ENCODE measurements at regions not wholly inside any gene's neighbourhood (a gene's known extent, or its start where the extent isn't known, plus 50 kb on each side); places are given as distances from the start of the nearest gene placed in this dataset.
"Not testable (repeated sequence)": the region's sequence is repeated elsewhere in the genome, so short reads cannot be mapped to it uniquely, and the experiment has no call there.

DNA sequence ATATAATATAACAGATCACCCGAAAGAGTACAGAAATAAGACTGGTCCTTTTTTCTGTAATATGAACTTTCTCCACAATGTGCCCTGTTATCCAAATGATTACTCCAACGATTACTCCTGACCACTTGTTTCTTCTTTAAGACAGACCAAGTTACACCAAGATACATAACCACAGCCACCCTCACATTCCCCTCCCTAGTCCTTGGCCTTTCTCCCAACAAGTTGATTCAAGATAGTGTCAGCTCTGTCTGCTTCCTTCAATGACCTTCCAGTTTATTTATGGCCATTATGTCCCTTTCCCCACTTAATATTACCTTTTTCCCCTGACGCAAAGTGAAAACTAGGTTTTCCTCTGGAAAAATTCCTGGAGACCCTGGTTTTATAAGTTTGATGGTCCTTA is 397.2 kb downstream of the FAM47B start:
- Histone ChIP-seq H3K4me1 (ENCODE audit: control insufficient read depth, low read depth, low read length) (no peaks in the 10 kb centered on the region), H3K4me3 (ENCODE audit: low read length) (no peak overlapping the region), H3K9me3 (ENCODE audit: control insufficient read depth, low read depth, low read length) (peaks cover 18% of the 10 kb centered on the region), H3K27me3 (ENCODE audit: control insufficient read depth, insufficient read depth, low read length) (no peaks in the 10 kb centered on the region), H3K27ac (ENCODE audit: low read length) (no peak overlapping the region), H3K9ac (ENCODE audit: low read length) (no peak overlapping the region), H3K36me3 (ENCODE audit: control insufficient read depth, low read depth, low read length) (no peaks in the 10 kb centered on the region)

DNA sequence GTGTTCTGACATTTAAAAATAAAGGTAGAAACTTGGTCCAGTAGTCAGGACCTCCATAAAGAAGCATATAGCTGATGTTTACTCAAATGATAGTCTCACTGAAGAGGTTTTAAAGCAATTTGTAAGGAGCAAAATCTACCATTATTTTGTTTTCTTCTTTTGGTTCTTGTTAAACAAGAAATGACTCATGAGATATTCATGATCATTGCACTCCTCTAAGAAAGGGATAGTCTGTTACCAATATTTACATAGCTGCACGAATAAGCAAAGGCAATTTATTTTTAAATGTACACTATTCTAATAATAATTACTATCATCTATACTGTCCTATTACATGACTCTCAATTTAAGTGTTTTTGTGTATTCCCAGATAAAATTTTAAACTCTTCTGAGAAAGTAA is 397.9 kb downstream of the FAM47B start:
- Histone ChIP-seq H3K36me3 (ENCODE audit: control insufficient read depth, low read depth, low read length) (no peaks in the 10 kb centered on the region), H3K9me3 (ENCODE audit: control insufficient read depth, low read depth, low read length) (peaks cover 18% of the 10 kb centered on the region), H3K4me1 (ENCODE audit: control insufficient read depth, low read depth, low read length) (no peaks in the 10 kb centered on the region), H3K9ac (ENCODE audit: low read length) (no peak overlapping the region), H3K4me3 (ENCODE audit: low read length) (no peak overlapping the region), H3K27me3 (ENCODE audit: control insufficient read depth, insufficient read depth, low read length) (no peaks in the 10 kb centered on the region), H3K27ac (ENCODE audit: low read length) (no peak overlapping the region)

DNA sequence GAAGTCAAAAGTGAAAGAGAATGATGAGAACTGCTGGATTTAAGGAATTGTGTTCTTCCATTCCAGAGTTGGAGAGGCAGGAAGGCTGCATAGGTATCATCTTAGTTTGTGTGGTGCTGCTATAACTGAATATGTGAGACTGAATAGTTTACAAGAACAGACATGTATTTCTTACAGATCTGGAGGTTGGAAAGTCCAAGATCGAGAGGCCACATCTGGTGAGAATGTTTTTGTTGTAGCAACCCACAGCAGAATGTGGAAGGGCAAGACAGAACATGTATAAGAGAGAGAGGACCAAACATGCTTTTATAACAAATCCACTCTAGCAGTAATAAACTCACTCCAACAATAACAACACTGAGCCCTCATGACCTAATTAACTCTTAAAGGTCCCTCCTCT is 408.6 kb downstream of the FAM47B start:
- Histone ChIP-seq H3K4me3 (ENCODE audit: low read length) (no peak overlapping the region), H3K36me3 (ENCODE audit: control insufficient read depth, low read depth, low read length) (no peaks in the 10 kb centered on the region), H3K27ac (ENCODE audit: low read length) (no peak overlapping the region), H3K9ac (ENCODE audit: low read length) (no peak overlapping the region), H3K4me1 (ENCODE audit: control insufficient read depth, low read depth, low read length) (no peaks in the 10 kb centered on the region), H3K27me3 (ENCODE audit: control insufficient read depth, insufficient read depth, low read length) (no peaks in the 10 kb centered on the region), H3K9me3 (ENCODE audit: control insufficient read depth, low read depth, low read length) (peaks cover 9% of the 10 kb centered on the region)

DNA sequence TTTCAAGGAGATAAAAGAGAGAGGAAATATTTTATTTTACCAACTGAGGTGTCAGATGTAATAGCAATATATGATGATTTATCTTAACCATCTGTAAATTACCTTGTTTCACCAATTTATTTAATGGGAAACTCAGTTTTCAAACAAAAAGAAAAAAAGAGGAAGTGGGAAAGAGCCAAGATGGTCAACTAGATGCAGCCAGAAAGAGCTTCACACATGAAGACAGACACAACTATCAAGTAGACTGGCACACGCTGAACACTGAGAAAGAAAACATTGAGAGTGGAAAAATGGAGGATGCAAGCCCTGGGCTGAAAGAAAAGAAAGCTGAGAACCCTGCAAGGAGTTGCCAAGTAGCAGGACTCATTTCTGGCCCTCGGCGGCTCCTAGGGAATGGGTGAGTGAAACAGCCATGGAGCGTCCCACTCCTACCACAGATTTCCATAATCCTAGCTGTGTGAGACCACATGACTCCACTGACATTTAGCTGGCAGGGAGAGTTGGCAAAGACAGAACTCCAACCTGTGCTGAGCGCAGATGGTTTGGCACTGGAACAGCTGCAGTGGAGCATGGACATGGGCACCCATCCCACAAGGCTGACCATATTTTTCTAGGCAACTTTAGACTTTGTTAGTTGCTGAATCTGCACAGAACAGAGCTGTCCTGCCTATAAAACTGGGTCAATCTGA is 409.3 kb downstream of the FAM47B start:
- no peaks in the 10 kb centered on the region for H3K4me1 ChIP-seq (ENCODE audit: control insufficient read depth, low read depth, low read length)
- no peak overlapping the region for H3K27ac ChIP-seq (ENCODE audit: low read length)
- no peaks in the 10 kb centered on the region for H3K36me3 ChIP-seq (ENCODE audit: control insufficient read depth, low read depth, low read length)
- H3K9me3 ChIP-seq (ENCODE audit: control insufficient read depth, low read depth, low read length): peaks cover 6% of the 10 kb centered on the region
- no peak overlapping the region for H3K4me3 ChIP-seq (ENCODE audit: low read length)
- no peak overlapping the region for H3K9ac ChIP-seq (ENCODE audit: low read length)
- no peaks in the 10 kb centered on the region for H3K27me3 ChIP-seq (ENCODE audit: control insufficient read depth, insufficient read depth, low read length)

DNA sequence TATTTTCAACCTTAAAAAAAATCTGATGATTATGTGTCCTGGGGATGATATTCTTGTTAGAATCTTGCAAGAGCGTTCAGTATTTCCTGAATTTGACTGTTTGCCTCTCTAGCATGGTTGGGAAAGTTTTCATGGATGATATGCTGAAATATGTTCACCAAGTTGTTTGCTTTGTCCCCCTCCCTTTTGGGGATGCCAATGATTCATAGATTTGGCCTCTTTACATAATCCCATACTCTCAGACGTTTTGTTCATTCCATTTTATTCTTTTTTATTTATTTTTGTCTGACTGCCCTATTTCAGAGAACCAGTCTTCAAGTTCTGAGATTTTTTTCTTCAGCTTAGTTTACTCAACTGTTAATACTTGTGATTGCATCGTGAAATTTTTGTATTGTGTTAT is 415.1 kb downstream of the FAM47B start:
- Histone ChIP-seq H3K36me3 (ENCODE audit: control insufficient read depth, low read depth, low read length) (no peaks in the 10 kb centered on the region), H3K27ac (ENCODE audit: low read length) (no peak overlapping the region), H3K9ac (ENCODE audit: low read length) (no peak overlapping the region), H3K4me3 (ENCODE audit: low read length) (no peak overlapping the region), H3K9me3 (ENCODE audit: control insufficient read depth, low read depth, low read length) (peaks cover 6% of the 10 kb centered on the region), H3K27me3 (ENCODE audit: control insufficient read depth, insufficient read depth, low read length) (no peaks in the 10 kb centered on the region), H3K4me1 (ENCODE audit: control insufficient read depth, low read depth, low read length) (no peaks in the 10 kb centered on the region)

DNA sequence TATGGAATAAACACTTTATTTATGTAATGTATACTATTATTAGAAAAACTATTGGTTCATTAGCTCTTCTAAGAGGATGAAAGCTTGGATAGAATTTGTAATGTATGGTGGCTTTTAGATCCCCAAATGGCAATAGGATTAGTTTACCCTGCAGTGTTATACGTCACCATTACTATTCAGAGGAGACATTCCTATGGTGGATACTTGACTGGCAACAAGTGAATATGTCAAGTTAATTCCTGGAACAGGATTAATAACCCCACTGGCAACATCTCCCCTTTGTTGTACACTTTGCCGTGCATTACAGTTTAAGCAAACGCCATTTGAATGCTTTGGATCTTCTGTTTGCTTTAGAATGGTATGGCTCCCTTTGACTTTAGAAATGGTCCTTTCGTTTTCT is 420.3 kb downstream of the FAM47B start:
- Histone ChIP-seq H3K9ac (ENCODE audit: low read length) (no peak overlapping the region), H3K9me3 (ENCODE audit: control insufficient read depth, low read depth, low read length) (peaks cover 5% of the 10 kb centered on the region), H3K36me3 (ENCODE audit: control insufficient read depth, low read depth, low read length) (no peaks in the 10 kb centered on the region), H3K4me3 (ENCODE audit: low read length) (no peak overlapping the region), H3K27ac (ENCODE audit: low read length) (no peak overlapping the region), H3K27me3 (ENCODE audit: control insufficient read depth, insufficient read depth, low read length) (no peaks in the 10 kb centered on the region), H3K4me1 (ENCODE audit: control insufficient read depth, low read depth, low read length) (no peaks in the 10 kb centered on the region)

DNA sequence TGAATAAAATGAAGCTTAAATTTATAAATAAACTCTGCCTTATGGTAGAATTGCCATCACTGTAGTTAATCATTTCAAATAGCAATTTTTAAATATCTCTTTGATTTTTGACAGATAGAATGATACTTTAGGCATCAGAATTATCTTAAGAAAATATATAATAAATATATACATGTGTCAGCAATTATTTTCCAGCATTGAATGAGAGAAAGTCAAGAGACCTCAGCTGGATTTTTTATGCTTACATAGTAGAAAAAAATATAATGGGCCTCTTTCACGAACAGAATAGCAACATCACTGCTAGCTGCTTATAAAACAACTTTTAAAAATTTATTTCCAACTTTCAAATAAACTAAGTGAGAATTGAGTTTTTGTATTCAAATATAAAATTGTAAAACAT is 424.0 kb upstream of the MAGEB16 start:
- peaks cover 22% of the 10 kb centered on the region for H3K9me3 ChIP-seq (ENCODE audit: control insufficient read depth, low read depth, low read length)
- H3K4me1 ChIP-seq (ENCODE audit: control insufficient read depth, low read depth, low read length): no peaks in the 10 kb centered on the region
- H3K27ac ChIP-seq (ENCODE audit: low read length): no peak overlapping the region
- no peak overlapping the region for H3K9ac ChIP-seq (ENCODE audit: low read length)
- no peaks in the 10 kb centered on the region for H3K36me3 ChIP-seq (ENCODE audit: control insufficient read depth, low read depth, low read length)
- H3K27me3 ChIP-seq (ENCODE audit: control insufficient read depth, insufficient read depth, low read length): no peaks in the 10 kb centered on the region
- H3K4me3 ChIP-seq (ENCODE audit: low read length): no peak overlapping the region

DNA sequence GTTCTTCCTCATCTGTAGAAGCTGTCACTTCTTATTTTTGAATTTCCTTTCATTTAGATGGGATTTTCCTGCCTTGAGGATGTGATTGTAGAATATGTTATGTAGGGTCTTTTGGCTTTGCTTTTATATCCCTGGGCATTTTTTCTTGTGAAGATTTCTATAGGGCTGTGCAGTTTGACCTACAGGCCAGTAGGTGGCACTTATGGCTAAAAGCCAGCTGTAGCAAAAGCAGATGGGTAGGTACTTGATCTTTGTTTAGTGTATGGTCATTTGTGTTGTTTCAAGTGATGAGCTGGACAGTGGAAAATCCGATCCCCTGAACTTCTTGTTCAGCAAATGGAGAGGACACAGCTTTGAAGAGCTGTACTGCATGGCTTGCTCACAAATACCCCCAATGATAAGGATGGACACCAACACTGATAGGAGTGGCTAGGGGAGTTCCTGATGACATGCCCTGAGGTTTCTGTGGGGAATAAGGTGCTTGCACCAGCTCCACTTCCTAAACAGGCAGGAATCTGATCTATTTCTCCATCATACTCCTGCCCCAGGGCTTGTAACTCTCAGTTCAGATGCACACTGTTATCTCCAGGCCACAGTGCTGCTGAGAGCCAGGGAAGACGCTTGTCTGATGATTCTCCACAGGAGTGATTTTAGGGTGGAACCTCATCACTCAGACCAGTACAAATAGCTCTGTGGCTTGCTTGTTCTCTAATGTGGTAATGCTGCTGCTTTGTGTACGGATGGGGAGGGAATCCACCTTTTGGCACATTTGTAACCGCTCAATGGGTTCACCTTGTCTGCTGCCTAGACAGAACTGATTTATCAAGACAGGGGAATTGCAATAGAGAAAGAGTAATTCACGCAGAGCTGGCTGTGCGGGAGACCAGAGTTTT is 417.1 kb upstream of the MAGEB16 start:
- H3K9me3 ChIP-seq (ENCODE audit: control insufficient read depth, low read depth, low read length): peaks cover 23% of the 10 kb centered on the region
- no peak overlapping the region for H3K9ac ChIP-seq (ENCODE audit: low read length)
- no peak overlapping the region for H3K4me3 ChIP-seq (ENCODE audit: low read length)
- no peaks in the 10 kb centered on the region for H3K27me3 ChIP-seq (ENCODE audit: control insufficient read depth, insufficient read depth, low read length)
- no peaks in the 10 kb centered on the region for H3K36me3 ChIP-seq (ENCODE audit: control insufficient read depth, low read depth, low read length)
- H3K4me1 ChIP-seq (ENCODE audit: control insufficient read depth, low read depth, low read length): no peaks in the 10 kb centered on the region
- H3K27ac ChIP-seq (ENCODE audit: low read length): no peak overlapping the region

DNA sequence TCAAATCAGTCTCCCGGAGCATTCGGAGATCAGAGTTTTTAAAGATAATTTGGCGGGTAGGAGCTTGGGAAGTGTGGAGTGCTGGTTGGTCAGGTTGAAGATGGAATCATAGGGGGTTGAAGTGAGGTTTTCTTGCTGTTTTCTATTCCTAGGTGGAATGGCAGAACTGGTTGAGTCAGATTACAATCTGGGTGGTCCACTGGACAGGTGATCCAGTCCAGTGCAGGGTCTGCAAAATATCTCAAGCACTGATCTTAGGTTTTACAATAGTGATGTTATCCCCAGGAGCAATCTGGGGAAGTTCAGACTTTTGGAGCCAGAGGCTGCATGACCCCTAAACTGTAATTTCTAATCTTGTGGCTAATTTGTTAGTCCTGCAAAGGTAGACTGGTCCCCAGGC is 416.4 kb upstream of the MAGEB16 start:
- peaks cover 20% of the 10 kb centered on the region for H3K9me3 ChIP-seq (ENCODE audit: control insufficient read depth, low read depth, low read length)
- H3K27me3 ChIP-seq (ENCODE audit: control insufficient read depth, insufficient read depth, low read length); H3K27ac ChIP-seq (ENCODE audit: low read length); H3K4me1 ChIP-seq (ENCODE audit: control insufficient read depth, low read depth, low read length); H3K36me3 ChIP-seq (ENCODE audit: control insufficient read depth, low read depth, low read length); H3K9ac ChIP-seq (ENCODE audit: low read length); H3K4me3 ChIP-seq (ENCODE audit: low read length): not testable (repeated sequence)

DNA sequence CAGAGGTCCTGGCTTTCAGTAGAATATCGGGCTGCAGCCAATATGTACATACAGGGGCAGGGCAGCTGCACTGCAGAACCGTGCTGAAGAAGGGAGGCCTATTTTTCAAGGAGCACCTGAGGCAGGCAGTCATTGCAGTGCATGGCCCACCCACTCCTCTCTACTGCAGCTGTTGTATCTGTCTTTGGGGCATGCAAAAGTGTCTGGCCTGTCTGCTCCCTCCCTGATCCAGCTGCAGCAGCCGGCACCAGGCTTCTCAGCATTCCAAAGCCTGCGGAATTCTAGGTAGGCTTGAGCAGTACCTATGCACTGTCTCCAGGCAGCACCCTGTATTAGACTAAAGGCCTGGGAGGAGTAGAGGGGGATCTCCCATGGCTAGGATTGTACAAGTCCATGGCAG is 415.2 kb upstream of the MAGEB16 start:
- no peak overlapping the region for H3K9ac ChIP-seq (ENCODE audit: low read length)
- no peaks in the 10 kb centered on the region for H3K36me3 ChIP-seq (ENCODE audit: control insufficient read depth, low read depth, low read length)
- peaks cover 22% of the 10 kb centered on the region for H3K9me3 ChIP-seq (ENCODE audit: control insufficient read depth, low read depth, low read length)
- H3K27me3 ChIP-seq (ENCODE audit: control insufficient read depth, insufficient read depth, low read length): no peaks in the 10 kb centered on the region
- H3K4me3 ChIP-seq (ENCODE audit: low read length): no peak overlapping the region
- no peak overlapping the region for H3K27ac ChIP-seq (ENCODE audit: low read length)
- H3K4me1 ChIP-seq (ENCODE audit: control insufficient read depth, low read depth, low read length): no peaks in the 10 kb centered on the region

DNA sequence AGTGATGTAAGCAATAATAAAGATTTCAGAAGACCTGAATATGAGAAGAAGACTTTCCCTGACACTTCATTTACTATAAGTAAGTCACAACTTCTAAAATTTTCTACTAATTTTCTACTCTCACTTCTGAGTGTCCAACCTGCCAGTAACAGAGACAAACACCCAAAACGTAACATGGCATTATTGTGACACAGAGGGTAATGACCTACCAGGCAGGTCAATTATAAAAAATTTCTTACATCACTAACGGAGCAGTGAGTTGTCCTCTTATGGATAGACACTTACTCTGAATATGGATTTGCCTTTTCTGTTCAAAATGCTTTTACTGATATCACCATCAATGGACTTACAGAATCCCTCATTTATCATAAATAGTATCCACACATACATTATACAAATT is 405.9 kb upstream of the MAGEB16 start:
- no peaks in the 10 kb centered on the region for H3K36me3 ChIP-seq (ENCODE audit: control insufficient read depth, low read depth, low read length)
- H3K9me3 ChIP-seq (ENCODE audit: control insufficient read depth, low read depth, low read length): peaks cover 10% of the 10 kb centered on the region
- H3K27ac ChIP-seq (ENCODE audit: low read length): no peak overlapping the region
- H3K27me3 ChIP-seq (ENCODE audit: control insufficient read depth, insufficient read depth, low read length): no peaks in the 10 kb centered on the region
- H3K4me1 ChIP-seq (ENCODE audit: control insufficient read depth, low read depth, low read length): no peaks in the 10 kb centered on the region
- no peak overlapping the region for H3K4me3 ChIP-seq (ENCODE audit: low read length)
- H3K9ac ChIP-seq (ENCODE audit: low read length): no peak overlapping the region

DNA sequence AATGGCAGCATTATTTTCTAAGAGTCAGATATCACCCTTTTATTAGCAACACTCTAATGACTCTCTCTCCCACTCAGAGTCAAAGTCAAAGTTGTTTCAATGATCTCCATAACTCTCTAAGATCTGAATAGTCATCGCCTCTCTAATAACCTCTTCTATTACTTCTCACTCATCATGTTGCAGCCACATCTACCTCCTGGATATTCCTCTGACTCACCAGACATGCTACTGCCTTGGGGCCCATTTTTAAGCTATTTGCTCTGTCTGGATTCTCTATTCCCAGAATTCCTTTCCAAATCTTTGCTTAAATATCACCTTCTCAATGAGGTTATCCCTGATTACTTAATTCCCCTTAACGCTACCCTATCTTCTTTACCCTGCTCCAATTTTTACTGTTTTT is 391.8 kb upstream of the MAGEB16 start:
- Histone ChIP-seq H3K4me1 (ENCODE audit: control insufficient read depth, low read depth, low read length) (no peaks in the 10 kb centered on the region), H3K4me3 (ENCODE audit: low read length) (no peak overlapping the region), H3K36me3 (ENCODE audit: control insufficient read depth, low read depth, low read length) (no peaks in the 10 kb centered on the region), H3K27me3 (ENCODE audit: control insufficient read depth, insufficient read depth, low read length) (no peaks in the 10 kb centered on the region), H3K9me3 (ENCODE audit: control insufficient read depth, low read depth, low read length) (peaks cover 27% of the 10 kb centered on the region), H3K9ac (ENCODE audit: low read length) (no peak overlapping the region), H3K27ac (ENCODE audit: low read length) (no peak overlapping the region)

Measured in iPS-18a (cell line).